H9 (cell line): ENCODE measurements at regions not wholly inside any gene's neighbourhood (a gene's known extent, or its start where the extent isn't known, plus 50 kb on each side); places are given as distances from the start of the nearest gene placed in this dataset.

Experiments used
- DNase-seq: peaks from one replicate; pipeline ENCODE4 v3.0.0-alpha.2; 2017
- H2AFZ ChIP-seq: one replicate; pipeline ENCODE4 v1.6.1; 2013; ENCODE audit warnings: mild to moderate bottlenecking, low read length, control low read depth, moderate library complexity
- H2AK5ac ChIP-seq: 2 replicates; pipeline ENCODE4 v1.6.1; 2013; ENCODE audit warnings: low read length, control low read depth, mixed read lengths; ENCODE audit not compliant: insufficient read length
- H2BK120ac ChIP-seq: one replicate; pipeline ENCODE4 v1.6.1; 2013; ENCODE audit warnings: low read depth, mild to moderate bottlenecking, low read length, control low read depth, inconsistent platforms; ENCODE audit not compliant: poor library complexity, severe bottlenecking
- H2BK12ac ChIP-seq: 2 replicates; pipeline ENCODE4 v1.6.1; 2013; ENCODE audit warnings: low read length, control low read depth, mixed read lengths, low read depth; ENCODE audit not compliant: insufficient read length
- H2BK15ac ChIP-seq: 2 replicates; pipeline ENCODE4 v1.6.1; 2013; ENCODE audit warnings: low read depth, low read length, control low read depth
- H2BK20ac ChIP-seq: one replicate; pipeline ENCODE4 v1.6.1; 2013; ENCODE audit warnings: low read depth, mild to moderate bottlenecking, low read length, control low read depth, inconsistent platforms; ENCODE audit not compliant: poor library complexity, severe bottlenecking
- H2BK5ac ChIP-seq: 2 replicates; pipeline ENCODE4 v1.6.1; 2013; ENCODE audit warnings: low read length, control low read depth, mixed read lengths; ENCODE audit not compliant: insufficient read length
- H3K14ac ChIP-seq: 2 replicates; pipeline ENCODE4 v1.6.1; 2013; ENCODE audit warnings: low read length, control low read depth; ENCODE audit not compliant: insufficient read depth
- H3K18ac ChIP-seq: 2 replicates; pipeline ENCODE4 v1.6.1; 2013; ENCODE audit warnings: low read depth, mild to moderate bottlenecking, mixed read lengths, low read length, control low read depth; ENCODE audit not compliant: insufficient read length
- H3K23ac ChIP-seq: 2 replicates; pipeline ENCODE4 v1.6.1; 2013; ENCODE audit warnings: low read length, control low read depth, mixed read lengths, low read depth; ENCODE audit not compliant: insufficient read length
- H3K23me2 ChIP-seq: 2 replicates; pipeline ENCODE4 v1.6.1; 2013; ENCODE audit warnings: low read depth, mild to moderate bottlenecking, mixed read lengths, low read length, control low read depth; ENCODE audit not compliant: insufficient read length, poor library complexity, severe bottlenecking
- H3K27ac ChIP-seq: 2 replicates; pipeline ENCODE4 v1.5.1; 2013; ENCODE audit warnings: low read length, control low read depth, mixed read lengths, low read depth; ENCODE audit not compliant: insufficient read length
- H3K27me3 ChIP-seq: 2 replicates; pipeline ENCODE4 v1.6.1; 2013; ENCODE audit warnings: low read length, control low read depth, inconsistent platforms; ENCODE audit not compliant: insufficient read depth
- H3K4ac ChIP-seq: 2 replicates; pipeline ENCODE4 v1.6.1; 2013; ENCODE audit warnings: low read depth, mild to moderate bottlenecking, control low read depth, inconsistent platforms, low read length, moderate library complexity
- H3K4me1 ChIP-seq: 2 replicates; pipeline ENCODE4 v1.6.1; 2013; ENCODE audit warnings: low read length, control low read depth, inconsistent platforms; ENCODE audit not compliant: insufficient read depth
- H3K4me2 ChIP-seq: 2 replicates; pipeline ENCODE4 v1.6.1; 2013; ENCODE audit warnings: low read length, control low read depth, mixed read lengths; ENCODE audit not compliant: insufficient read length, insufficient read depth
- H3K56ac ChIP-seq: 2 replicates; pipeline ENCODE4 v1.6.1; 2013; ENCODE audit warnings: low read depth, mild to moderate bottlenecking, mixed read lengths, low read length, control low read depth; ENCODE audit not compliant: insufficient read length
- H3K79me1 ChIP-seq: 2 replicates; pipeline ENCODE4 v1.6.1; 2013; ENCODE audit warnings: low read depth, mild to moderate bottlenecking, moderate library complexity, low read length, control low read depth, inconsistent platforms; ENCODE audit not compliant: insufficient read depth, poor library complexity, severe bottlenecking
- H3K79me2 ChIP-seq: 2 replicates; pipeline ENCODE4 v1.6.1; 2013; ENCODE audit warnings: low read length, control low read depth, inconsistent platforms; ENCODE audit not compliant: insufficient read depth
- H3K9ac ChIP-seq: 2 replicates; pipeline ENCODE4 v1.6.1; 2013; ENCODE audit warnings: low read length, control low read depth, mixed read lengths; ENCODE audit not compliant: insufficient read length; ENCODE audit errors: extremely low read depth
- H3K9me3 ChIP-seq: one replicate; pipeline ENCODE4 v1.6.1; 2013; ENCODE audit warnings: low read depth, low read length, inconsistent platforms; ENCODE audit not compliant: control insufficient read depth
- H3T11ph ChIP-seq: one replicate; pipeline ENCODE4 v1.6.1; 2013; ENCODE audit warnings: mild to moderate bottlenecking, low read length, control low read depth, inconsistent platforms
- H4K20me1 ChIP-seq: one replicate; pipeline ENCODE4 v1.6.1; 2013; ENCODE audit not compliant: control insufficient read depth, insufficient read length, insufficient read depth
- H4K5ac ChIP-seq: 2 replicates; pipeline ENCODE4 v1.6.1; 2013; ENCODE audit warnings: low read depth, mild to moderate bottlenecking, mixed read lengths, low read length, control low read depth; ENCODE audit not compliant: insufficient read length
- H4K8ac ChIP-seq: replicated peaks from 2 replicates; pipeline ENCODE4 v1.6.1; 2013; ENCODE audit warnings: low read length, control low read depth, mixed read lengths, low read depth; ENCODE audit not compliant: insufficient read length
- H4K91ac ChIP-seq: 2 replicates; pipeline ENCODE4 v1.6.1; 2013; ENCODE audit warnings: low read depth, mild to moderate bottlenecking, moderate library complexity, mixed read lengths, low read length, control low read depth; ENCODE audit not compliant: insufficient read length
- H3K27ac Mint-ChIP-seq, 3 experiments: 2 replicates in 2 of 3; 3 replicates in 1 of 3; pipeline ENCODE4 v1.8.0; 2020 to 2021; ENCODE audit warnings: mixed read lengths in 3 of 3, mild to moderate bottlenecking in 1 of 3, moderate library complexity in 1 of 3
- H3K27me3 Mint-ChIP-seq: 2 replicates; pipeline ENCODE4 v1.8.0; 2021; ENCODE audit warnings: low read depth, mild to moderate bottlenecking, moderate library complexity, mixed read lengths
- H3K36me3 Mint-ChIP-seq, 3 experiments: 2 replicates in 2 of 3; 3 replicates in 1 of 3; pipeline ENCODE4 v1.8.0; 2020 to 2021; ENCODE audit warnings: low read depth in 3 of 3, mixed read lengths in 3 of 3; ENCODE audit not compliant: insufficient read depth in 1 of 3
- H3K4me1 Mint-ChIP-seq, 2 experiments: 2 replicates each; pipeline ENCODE4 v1.8.0; 2020; ENCODE audit warnings: mixed read lengths in 2 of 2
- H3K4me3 Mint-ChIP-seq, 2 experiments: 2 replicates in 1 of 2; 3 replicates in 1 of 2; pipeline ENCODE4 v1.8.0; 2020 to 2021; ENCODE audit warnings: mild to moderate bottlenecking in 2 of 2, mixed read lengths in 2 of 2, moderate library complexity in 1 of 2
- H3K9me3 Mint-ChIP-seq, 2 experiments: 2 replicates in 1 of 2; 3 replicates in 1 of 2; pipeline ENCODE4 v1.8.0; 2020; ENCODE audit warnings: mild to moderate bottlenecking in 2 of 2, mixed read lengths in 2 of 2, moderate library complexity in 1 of 2
- WGBS: extraction: QIAGEN DNeasy Blood & Tissue Kit; methylation state at CpG from one replicate; pipeline ENCODE4 v1.1.7; 2013; ENCODE audit warnings: missing lambda C conversion rate, low lambda C conversion rate, mixed read lengths; ENCODE audit not compliant: insufficient read length; ENCODE audit errors: extremely low coverage; 5-methylcytosine and 5-hydroxymethylcytosine counted together
- TF ChIP-seq, protein P1 (sequence below): fragments of 200-600 bp; sonication (generic); conservative IDR thresholded peaks from 3 replicates; pipeline ENCODE4 v1.8.0; 2021; ENCODE audit warnings: antibody characterized with exemption, mild to moderate bottlenecking

GRCh38 chr2:64243081-64244036 is 99.1 kb upstream of the PELI1 start:
- no peak overlapping the region for H2BK20ac ChIP-seq
- no peak overlapping the region for H2BK15ac ChIP-seq
- H3K4me1 ChIP-seq = peaks cover 11% of the 10 kb centered on the region
- H3K27ac ChIP-seq = no peak overlapping the region
- H3K14ac ChIP-seq = no peak overlapping the region
- H3K9ac ChIP-seq = no peak overlapping the region
- TF ChIP-seq, protein P1, sequence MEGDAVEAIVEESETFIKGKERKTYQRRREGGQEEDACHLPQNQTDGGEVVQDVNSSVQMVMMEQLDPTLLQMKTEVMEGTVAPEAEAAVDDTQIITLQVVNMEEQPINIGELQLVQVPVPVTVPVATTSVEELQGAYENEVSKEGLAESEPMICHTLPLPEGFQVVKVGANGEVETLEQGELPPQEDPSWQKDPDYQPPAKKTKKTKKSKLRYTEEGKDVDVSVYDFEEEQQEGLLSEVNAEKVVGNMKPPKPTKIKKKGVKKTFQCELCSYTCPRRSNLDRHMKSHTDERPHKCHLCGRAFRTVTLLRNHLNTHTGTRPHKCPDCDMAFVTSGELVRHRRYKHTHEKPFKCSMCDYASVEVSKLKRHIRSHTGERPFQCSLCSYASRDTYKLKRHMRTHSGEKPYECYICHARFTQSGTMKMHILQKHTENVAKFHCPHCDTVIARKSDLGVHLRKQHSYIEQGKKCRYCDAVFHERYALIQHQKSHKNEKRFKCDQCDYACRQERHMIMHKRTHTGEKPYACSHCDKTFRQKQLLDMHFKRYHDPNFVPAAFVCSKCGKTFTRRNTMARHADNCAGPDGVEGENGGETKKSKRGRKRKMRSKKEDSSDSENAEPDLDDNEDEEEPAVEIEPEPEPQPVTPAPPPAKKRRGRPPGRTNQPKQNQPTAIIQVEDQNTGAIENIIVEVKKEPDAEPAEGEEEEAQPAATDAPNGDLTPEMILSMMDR = no peak
- no peak overlapping the region for H4K91ac ChIP-seq
- no peak overlapping the region for H3K56ac ChIP-seq
- H3T11ph ChIP-seq = no peak overlapping the region
- H3K9me3 Mint-ChIP-seq = no peaks in the 10 kb centered on the region
- H3K4me3 Mint-ChIP-seq = no peak overlapping the region
- H2BK120ac ChIP-seq = no peak overlapping the region
- no peak overlapping the region for H2BK12ac ChIP-seq
- no peak overlapping the region for H3K23ac ChIP-seq
- H2AFZ ChIP-seq = no peak overlapping the region
- peaks cover 33 to 42% of the 10 kb centered on the region in 2 experiments for H3K4me1 Mint-ChIP-seq
- no peak for DNase-seq
- no peak overlapping the region for H3K18ac ChIP-seq
- H3K36me3 Mint-ChIP-seq = peaks cover 2 to 7% (median 3%) of the 10 kb centered on the region in 3 experiments; a peak in 6 of 7 replicates
- H3K79me2 ChIP-seq = no peaks in the 10 kb centered on the region
- H3K4me2 ChIP-seq = no peak overlapping the region
- H2AK5ac ChIP-seq = no peak overlapping the region
- no peak overlapping the region for H4K5ac ChIP-seq
- H4K20me1 ChIP-seq = no peaks in the 10 kb centered on the region
- no CpG with 5 or more reads among the region's 2 CpGs for WGBS
- no peaks in the 10 kb centered on the region for H3K27me3 ChIP-seq
- H3K9me3 ChIP-seq = no peaks in the 10 kb centered on the region
- no peaks in the 10 kb centered on the region for H3K23me2 ChIP-seq
- no peak overlapping the region for H2BK5ac ChIP-seq
- H3K79me1 ChIP-seq = no peaks in the 10 kb centered on the region
- H3K4ac ChIP-seq = no peak overlapping the region
- H3K27ac Mint-ChIP-seq = no peak overlapping the region; a peak in 3 of 7 replicates
- H3K27me3 Mint-ChIP-seq = no peaks in the 10 kb centered on the region
- no peak overlapping the region for H4K8ac ChIP-seq
